Adrenal gland (tissue), 5 donors: ENCODE measurements at regions not wholly inside any gene's neighbourhood (a gene's known extent, or its start where the extent isn't known, plus 50 kb on each side); places are given as distances from the start of the nearest gene placed in this dataset.

Source experiments
- CTCF ChIP-seq, 6 experiments: fragments of 450-650 bp in 4 of 6; fragments of 200-600 bp in 2 of 6; sonication (generic) in 1 of 6; IDR thresholded peaks; 1 replicate in 5 of 6; 2 replicates in 1 of 6; pipeline versions ENCODE4 v1.5.1 to v1.8.0; 2016 to 2021; ENCODE audit warnings: antibody characterized with exemption in 6 of 6, mild to moderate bottlenecking in 2 of 6, moderate library complexity in 1 of 6
- POLR2A ChIP-seq, 2 donors: fragments of 450-650 bp; IDR thresholded peaks; one replicate each; pipeline ENCODE4 v1.6.1; 2017; ENCODE audit warnings: antibody characterized with exemption in 2 of 2, mild to moderate bottlenecking in 2 of 2, moderate library complexity in 1 of 2
- donor health status: DM: no; HTN: no; CAD: no.

GRCh38 chr3:16802389-16802788, 82.4 kb upstream of the PLCL2 start:
- no peak for TF ChIP-seq POLR2A (IDR thresholded peaks at IDR 0.05)
- no peak for TF ChIP-seq CTCF (IDR thresholded peaks at IDR 0.05)
